ENCODE measurements at regions not wholly inside any gene's neighbourhood (a gene's known extent, or its start where the extent isn't known, plus 50 kb on each side); places are given as distances from the start of the nearest gene placed in this dataset.

- WGBS (ENCODE audit: insufficient coverage, insufficient replicate concordance, low lambda C conversion rate, missing lambda C conversion rate) = 0% methylated on average over 2 of the region's 2 CpGs
- TF ChIP-seq ATF2 (IDR thresholded peaks at IDR 0.05; ENCODE audit: low read length) (no peak), FOXK2 (IDR thresholded peaks at IDR 0.05) (no peak), FOS (IDR thresholded peaks at IDR 0.05; ENCODE audit: borderline replicate concordance, extremely low read depth, insufficient read length) (no peak), POLR2AphosphoS2 (IDR thresholded peaks at IDR 0.05; ENCODE audit: low read depth, low read length) (no peak), RAD51 (IDR thresholded peaks at IDR 0.05) (no peak), MEF2A (IDR thresholded peaks at IDR 0.05; ENCODE audit: insufficient read depth, low read depth, low read length) (no peak), SMAD1 (IDR thresholded peaks at IDR 0.05; ENCODE audit: low read depth, partially characterized antibody) (no peak), RELB (IDR thresholded peaks at IDR 0.05; ENCODE audit: low read depth) (no peak), YY1 (IDR thresholded peaks at IDR 0.05; ENCODE audit: low read depth, low read length) (no peak), CBX5 (IDR thresholded peaks at IDR 0.05; ENCODE audit: low read depth) (no peak), ZBTB40 (IDR thresholded peaks at IDR 0.05; ENCODE audit: borderline replicate concordance) (no peak), MTA2 (IDR thresholded peaks at IDR 0.05; ENCODE audit: low read depth) (no peak), DPF2 (IDR thresholded peaks at IDR 0.05) (no peak), EGR1 (IDR thresholded peaks at IDR 0.05; ENCODE audit: borderline replicate concordance in 1 of 2, low read depth in 2 of 2, low read length in 2 of 2) (no peak), ZZZ3 (IDR thresholded peaks at IDR 0.05; ENCODE audit: control insufficient read depth, insufficient read length, low read depth) (no peak), SPI1 (IDR thresholded peaks at IDR 0.05; ENCODE audit: borderline replicate concordance, insufficient read depth, low read depth, low read length) (no peak), SMC3 (IDR thresholded peaks at IDR 0.05; ENCODE audit: borderline replicate concordance, low read length) (no peak), EED (IDR thresholded peaks at IDR 0.05; ENCODE audit: low read depth) (no peak)
Observed at GRCh38 chr4:157908691-157909090, 264.1 kb downstream of the GASK1B start.

More at GRCh38 chr4:157908691-157909090, 264.1 kb downstream of the GASK1B start:
- FAIRE-seq (no peak), ATAC-seq (no peak), DNase-seq (ENCODE audit: low read depth, low spot score) (no peak)
- H4K20me1 ChIP-seq (ENCODE audit: control insufficient read depth, insufficient read depth) = no peaks in the 10 kb centered on the region
- H3K9me3 ChIP-seq (replicated peaks; ENCODE audit: control insufficient read depth, insufficient read depth, low read length) = no peaks in the 10 kb centered on the region
- in situ Hi-C loops (cut with MboI) = no loop called here
- H3K79me2 ChIP-seq (ENCODE audit: control insufficient read depth, insufficient read depth, low read length) = no peaks in the 10 kb centered on the region
- BruUV-seq (replicated peaks) = no TSS peak
- H3K27me3 ChIP-seq (replicated peaks in 1 of 2; ENCODE audit: control insufficient read depth in 2 of 2, insufficient read depth in 2 of 2, low read length in 1 of 2) = no peaks in the 10 kb centered on the region
- CTCF ChIA-PET = no interaction called here
- no peaks in the 10 kb centered on the region for H3K36me3 ChIP-seq (ENCODE audit: control insufficient read depth in 2 of 2, insufficient read depth in 2 of 2, low read length in 1 of 2)
- H2AFZ ChIP-seq (ENCODE audit: control insufficient read depth, low read depth, low read length) = no peak overlapping the region
- POLR2A ChIA-PET = interaction anchor here (0.5 kb wide), 1 partner anchor 287 kb away, joined by 3 read pairs; no protein-coding TSS in a partner anchor
- RAD21 ChIA-PET (ENCODE audit: unreplicated experiment) = no interaction called here
- intact Hi-C loops (cut with micrococcal nuclease; ENCODE audit: unreplicated experiment) = no loop called here
- H3K4me1 ChIP-seq (ENCODE audit: control insufficient read depth, insufficient read depth, low read length) = no peaks in the 10 kb centered on the region
- no peak overlapping the region for H3K27ac ChIP-seq (ENCODE audit: control insufficient read depth, insufficient read depth)
- H3K9ac ChIP-seq (ENCODE audit: control insufficient read depth, insufficient read depth, low read length) = no peak overlapping the region
- no peak overlapping the region for H3K4me3 ChIP-seq
- SMC1A ChIA-PET (ENCODE audit: uncharacterized antibody, unreplicated experiment) = no interaction called here
- no peak overlapping the region for H3K4me2 ChIP-seq (ENCODE audit: control insufficient read depth, insufficient read depth)
